Panc1 (cell line): ENCODE measurements at regions not wholly inside any gene's neighbourhood (a gene's known extent, or its start where the extent isn't known, plus 50 kb on each side); places are given as distances from the start of the nearest gene placed in this dataset.

Source experiments
- ATAC-seq: fragments of 200-7000 bp; cut with Tn5 transposase; 2 replicates; pipeline ENCODE4 v1.9.1; 2020; ENCODE audit warnings: mild to moderate bottlenecking, moderate library complexity
- BruUV-seq: library from RNA; stranded (reverse); fragments of 400-500 nt; replicated peaks from 2 replicates; lab custom pipeline; 2021; lab: Mats Ljungman, UMichigan
- CTCF ChIA-PET: fragments of 300-600 bp; sonication (Branson Sonifier 250); formaldehyde crosslinking; loops from one replicate; lab custom pipeline; 2022; ENCODE audit warnings: antibody characterized with exemption; lab: Charles Lee
- POLR2A ChIA-PET: fragments of 300-600 bp; sonication (Branson Sonifier 250); formaldehyde crosslinking; loops from one replicate; lab custom pipeline; 2022; ENCODE audit warnings: antibody characterized with exemption; lab: Charles Lee
- DNase-seq: peaks from one replicate; pipeline ENCODE4 v3.0.0-alpha.2; 2010; ENCODE audit warnings: low read depth, low spot score
- H3K27ac ChIP-seq: 2 replicates; pipeline ENCODE4 v1.5.1; 2011; ENCODE audit warnings: mild to moderate bottlenecking, low read length, inconsistent platforms
- H3K27me3 ChIP-seq: fragments of 200-500 bp; sonication (Bioruptor generic); 2 replicates; pipeline ENCODE4 v1.6.0; 2014; ENCODE audit warnings: low read length, inconsistent platforms; ENCODE audit not compliant: control insufficient read depth, insufficient read depth
- H3K36me3 ChIP-seq: fragments of 200-500 bp; sonication (Bioruptor generic); 2 replicates; pipeline ENCODE4 v1.5.1; 2014; ENCODE audit warnings: inconsistent platforms, mild to moderate bottlenecking, low read length, moderate library complexity; ENCODE audit not compliant: control insufficient read depth, insufficient read depth
- H3K4me1 ChIP-seq: 2 replicates; pipeline ENCODE4 v1.5.1; 2011; ENCODE audit warnings: inconsistent platforms, mild to moderate bottlenecking, low read length, moderate library complexity; ENCODE audit not compliant: control insufficient read depth, insufficient read depth
- H3K4me3 ChIP-seq, 2 experiments: 2 replicates each; pipeline ENCODE4 v1.5.1; 2011 to 2012; ENCODE audit warnings: low read depth in 2 of 2, low read length in 2 of 2, mild to moderate bottlenecking in 2 of 2, inconsistent platforms in 1 of 2, moderate library complexity in 1 of 2
- H3K9me3 ChIP-seq: fragments of 200-500 bp; sonication (Bioruptor generic); 2 replicates; pipeline ENCODE4 v1.5.1; 2014; ENCODE audit warnings: low read depth, mild to moderate bottlenecking, inconsistent platforms, low read length, moderate library complexity; ENCODE audit not compliant: control insufficient read depth, insufficient read depth
- POLR2AphosphoS5 ChIP-seq: IDR thresholded peaks from 2 replicates; pipeline ENCODE4 v1.6.1; 2012; ENCODE audit warnings: mild to moderate bottlenecking, low read depth, low read length, moderate library complexity
- SIN3A ChIP-seq: IDR thresholded peaks from 2 replicates; pipeline ENCODE4 v1.6.1; 2012; ENCODE audit warnings: low read depth, mild to moderate bottlenecking, low read length, moderate library complexity, borderline replicate concordance; ENCODE audit not compliant: insufficient read depth
- TCF7L2 ChIP-seq: IDR thresholded peaks from 2 replicates; pipeline ENCODE4 v1.6.1; 2011; ENCODE audit warnings: mild to moderate bottlenecking, low read depth, low read length, inconsistent platforms
- in situ Hi-C: cut with HindIII; loops from 2 replicates; pipeline ENCODE4 v1.10.0; 2016; ENCODE audit warnings: low sequenced_read_pairs, low pct_unique_long_range_greater_than_20kb
- intact Hi-C: fragments of 100-400 bp; cut with micrococcal nuclease; formaldehyde crosslinking; loops from one replicate; pipeline ENCODE4 v1.10.0; 2022; ENCODE audit not compliant: unreplicated experiment
- TF ChIP-seq, protein P1 (sequence below): fragments of 450-650 bp; IDR thresholded peaks from 2 replicates; pipeline ENCODE4 v1.5.1; 2017; ENCODE audit warnings: mild to moderate bottlenecking
- TF ChIP-seq, protein P2 (sequence below), 2 experiments: IDR thresholded peaks; 2 replicates each; pipeline ENCODE4 v1.6.1; 2011 to 2012; ENCODE audit warnings: low read depth in 2 of 2, control low read depth in 1 of 2, low read length in 1 of 2, mild to moderate bottlenecking in 1 of 2, moderate library complexity in 1 of 2; ENCODE audit not compliant: insufficient read depth in 1 of 2

DNA sequence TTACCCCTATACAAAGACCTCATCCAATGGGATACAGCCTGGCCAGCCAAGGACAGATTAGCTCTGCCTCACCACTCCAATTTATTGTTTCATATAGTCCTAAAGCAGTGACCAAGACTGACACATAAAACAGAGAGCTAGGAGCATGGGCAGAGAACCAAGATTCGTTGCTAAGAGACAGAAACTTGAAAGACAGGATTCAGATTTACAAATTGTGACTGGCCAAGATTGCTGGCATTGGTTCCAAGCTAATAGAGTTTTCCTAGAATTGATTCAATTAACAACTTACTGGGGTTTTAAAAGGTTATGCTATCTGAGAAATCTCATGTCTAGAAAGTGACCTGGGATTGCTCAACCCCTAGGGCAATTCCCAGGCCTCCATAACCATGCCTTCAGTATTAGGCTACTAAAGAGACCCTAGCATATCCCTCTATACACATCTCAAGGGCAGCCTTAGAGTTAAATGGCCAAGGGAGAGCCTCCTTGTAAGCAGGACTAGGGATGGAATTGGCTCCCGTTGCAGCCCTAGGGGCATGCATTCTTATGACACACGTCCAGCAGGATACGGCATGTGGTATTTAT, 75.6 kb downstream of the ICOS start:
- no TSS peak for BruUV-seq
- intact Hi-C loops = no loop called here
- no peak overlapping the region for H3K27ac ChIP-seq
- DNase-seq = no peak
- H3K27me3 ChIP-seq = no peaks in the 10 kb centered on the region
- no peaks in the 10 kb centered on the region for H3K36me3 ChIP-seq
- no peaks in the 10 kb centered on the region for H3K4me1 ChIP-seq
- no peaks in the 10 kb centered on the region for H3K9me3 ChIP-seq
- in situ Hi-C loops = no loop called here
- no peak overlapping the region for H3K4me3 ChIP-seq
- ChIA-PET POLR2A (no interaction called here), CTCF (no interaction called here)
- TF ChIP-seq POLR2AphosphoS5 = no peak
- TF ChIP-seq, protein P1, sequence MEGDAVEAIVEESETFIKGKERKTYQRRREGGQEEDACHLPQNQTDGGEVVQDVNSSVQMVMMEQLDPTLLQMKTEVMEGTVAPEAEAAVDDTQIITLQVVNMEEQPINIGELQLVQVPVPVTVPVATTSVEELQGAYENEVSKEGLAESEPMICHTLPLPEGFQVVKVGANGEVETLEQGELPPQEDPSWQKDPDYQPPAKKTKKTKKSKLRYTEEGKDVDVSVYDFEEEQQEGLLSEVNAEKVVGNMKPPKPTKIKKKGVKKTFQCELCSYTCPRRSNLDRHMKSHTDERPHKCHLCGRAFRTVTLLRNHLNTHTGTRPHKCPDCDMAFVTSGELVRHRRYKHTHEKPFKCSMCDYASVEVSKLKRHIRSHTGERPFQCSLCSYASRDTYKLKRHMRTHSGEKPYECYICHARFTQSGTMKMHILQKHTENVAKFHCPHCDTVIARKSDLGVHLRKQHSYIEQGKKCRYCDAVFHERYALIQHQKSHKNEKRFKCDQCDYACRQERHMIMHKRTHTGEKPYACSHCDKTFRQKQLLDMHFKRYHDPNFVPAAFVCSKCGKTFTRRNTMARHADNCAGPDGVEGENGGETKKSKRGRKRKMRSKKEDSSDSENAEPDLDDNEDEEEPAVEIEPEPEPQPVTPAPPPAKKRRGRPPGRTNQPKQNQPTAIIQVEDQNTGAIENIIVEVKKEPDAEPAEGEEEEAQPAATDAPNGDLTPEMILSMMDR = no peak
- ATAC-seq = no peak

DNA sequence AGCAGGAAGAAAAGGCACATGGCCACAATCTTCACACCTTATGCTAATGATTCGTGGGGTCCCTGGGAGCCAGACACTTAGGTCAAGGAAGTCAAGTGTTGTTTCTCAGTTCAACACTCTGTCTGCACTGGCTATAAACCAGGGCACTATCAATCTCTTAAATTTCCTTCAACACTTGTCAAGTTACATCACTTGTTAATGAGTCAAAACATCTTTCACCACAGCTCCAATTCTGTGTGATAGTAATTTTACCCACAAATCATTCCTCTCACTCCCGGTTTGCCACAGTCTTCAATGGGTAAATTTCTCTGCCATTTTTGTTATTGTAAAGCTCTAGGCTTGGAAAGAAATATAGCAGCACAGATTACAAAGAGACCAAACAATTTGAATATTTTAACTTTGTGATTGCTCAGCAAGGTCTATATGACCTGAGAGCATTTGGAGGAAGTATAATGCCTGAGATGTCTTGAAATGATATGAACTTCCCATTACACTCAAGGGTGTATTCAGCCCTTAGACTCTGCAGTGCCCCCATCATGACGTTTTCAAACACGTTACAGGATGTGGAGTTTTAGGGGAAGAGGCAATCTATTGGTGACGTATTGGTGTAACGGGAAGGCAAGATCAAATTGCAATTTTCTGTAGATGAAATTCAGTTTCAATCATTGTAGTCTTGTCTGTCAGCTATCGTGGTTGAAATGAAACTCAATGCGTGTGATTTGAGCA, 78.7 kb downstream of the ICOS start:
- in situ Hi-C loops = no loop called here
- ChIA-PET POLR2A (no interaction called here), CTCF (no interaction called here)
- BruUV-seq = no TSS peak
- DNase-seq (no peak), ATAC-seq (no peak)
- Histone ChIP-seq H3K36me3 (no peaks in the 10 kb centered on the region), H3K27ac (no peak overlapping the region), H3K4me1 (no peaks in the 10 kb centered on the region), H3K9me3 (no peaks in the 10 kb centered on the region), H3K4me3 (no peak overlapping the region), H3K27me3 (no peaks in the 10 kb centered on the region; the same call in 1 of the 2 replicates)
- intact Hi-C loops = no loop called here
- TF ChIP-seq TCF7L2 = no peak
- TF ChIP-seq SIN3A = no peak
- TF ChIP-seq, protein P2, sequence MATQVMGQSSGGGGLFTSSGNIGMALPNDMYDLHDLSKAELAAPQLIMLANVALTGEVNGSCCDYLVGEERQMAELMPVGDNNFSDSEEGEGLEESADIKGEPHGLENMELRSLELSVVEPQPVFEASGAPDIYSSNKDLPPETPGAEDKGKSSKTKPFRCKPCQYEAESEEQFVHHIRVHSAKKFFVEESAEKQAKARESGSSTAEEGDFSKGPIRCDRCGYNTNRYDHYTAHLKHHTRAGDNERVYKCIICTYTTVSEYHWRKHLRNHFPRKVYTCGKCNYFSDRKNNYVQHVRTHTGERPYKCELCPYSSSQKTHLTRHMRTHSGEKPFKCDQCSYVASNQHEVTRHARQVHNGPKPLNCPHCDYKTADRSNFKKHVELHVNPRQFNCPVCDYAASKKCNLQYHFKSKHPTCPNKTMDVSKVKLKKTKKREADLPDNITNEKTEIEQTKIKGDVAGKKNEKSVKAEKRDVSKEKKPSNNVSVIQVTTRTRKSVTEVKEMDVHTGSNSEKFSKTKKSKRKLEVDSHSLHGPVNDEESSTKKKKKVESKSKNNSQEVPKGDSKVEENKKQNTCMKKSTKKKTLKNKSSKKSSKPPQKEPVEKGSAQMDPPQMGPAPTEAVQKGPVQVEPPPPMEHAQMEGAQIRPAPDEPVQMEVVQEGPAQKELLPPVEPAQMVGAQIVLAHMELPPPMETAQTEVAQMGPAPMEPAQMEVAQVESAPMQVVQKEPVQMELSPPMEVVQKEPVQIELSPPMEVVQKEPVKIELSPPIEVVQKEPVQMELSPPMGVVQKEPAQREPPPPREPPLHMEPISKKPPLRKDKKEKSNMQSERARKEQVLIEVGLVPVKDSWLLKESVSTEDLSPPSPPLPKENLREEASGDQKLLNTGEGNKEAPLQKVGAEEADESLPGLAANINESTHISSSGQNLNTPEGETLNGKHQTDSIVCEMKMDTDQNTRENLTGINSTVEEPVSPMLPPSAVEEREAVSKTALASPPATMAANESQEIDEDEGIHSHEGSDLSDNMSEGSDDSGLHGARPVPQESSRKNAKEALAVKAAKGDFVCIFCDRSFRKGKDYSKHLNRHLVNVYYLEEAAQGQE (IDR thresholded peaks at IDR 0.05; ENCODE audit: insufficient read depth in 1 of 2, low read depth in 2 of 2, low read length in 1 of 2) = no peak
- TF ChIP-seq POLR2AphosphoS5 = no peak
- TF ChIP-seq, protein P1 = no peak
